PC-9 (cell line): ENCODE measurements at regions not wholly inside any gene's neighbourhood (a gene's known extent, or its start where the extent isn't known, plus 50 kb on each side); places are given as distances from the start of the nearest gene placed in this dataset.

Source experiments
- BruUV-seq: library from RNA; stranded (reverse); fragments of 400-500 nt; replicated peaks from 2 replicates; lab custom pipeline; 2021; lab: Mats Ljungman, UMichigan
- CTCF ChIA-PET: fragments of 300-600 bp; sonication (Branson Sonifier 250); formaldehyde crosslinking; loops from one replicate; lab custom pipeline; 2022; ENCODE audit warnings: antibody characterized with exemption; lab: Charles Lee
- POLR2A ChIA-PET: fragments of 300-600 bp; sonication (Branson Sonifier 250); formaldehyde crosslinking; loops from one replicate; lab custom pipeline; 2022; ENCODE audit warnings: antibody characterized with exemption; ENCODE audit not compliant: unreplicated experiment; lab: Charles Lee
- DNase-seq, 2 experiments: peaks; one replicate each; pipeline versions ENCODE4 v3.0.0 to v3.0.0-alpha.2; 2015 to 2022; ENCODE audit warnings: mixed read lengths in 1 of 2
- H2AFZ ChIP-seq: fragments of 200-600 bp; sonication (generic); 2 replicates; pipeline ENCODE4 v1.8.1; 2017; ENCODE audit warnings: antibody characterized with exemption
- H3F3A ChIP-seq: fragments of 200-600 bp; sonication (generic); 2 replicates; pipeline ENCODE4 v1.8.1; 2017; ENCODE audit warnings: antibody characterized with exemption, mild to moderate bottlenecking, low read depth; ENCODE audit not compliant: insufficient read depth
- H3K27ac ChIP-seq: fragments of 200-600 bp; sonication (generic); 2 replicates; pipeline ENCODE4 v1.6.1; 2016; ENCODE audit warnings: mixed run types
- H3K27me3 ChIP-seq: fragments of 200-600 bp; sonication (generic); 2 replicates; pipeline ENCODE4 v1.6.1; 2016; ENCODE audit warnings: low read depth, mixed run types; ENCODE audit not compliant: insufficient read depth
- H3K36me3 ChIP-seq: fragments of 200-600 bp; sonication (generic); 2 replicates; pipeline ENCODE4 v1.6.1; 2016; ENCODE audit warnings: low read depth, mixed run types
- H3K4me1 ChIP-seq: fragments of 200-600 bp; sonication (generic); replicated peaks from 2 replicates; pipeline ENCODE4 v1.6.1; 2016; ENCODE audit warnings: mixed run types; ENCODE audit not compliant: insufficient read depth
- H3K4me2 ChIP-seq: fragments of 200-600 bp; sonication (generic); 2 replicates; pipeline ENCODE4 v1.6.1; 2017; ENCODE audit warnings: mixed run types
- H3K4me3 ChIP-seq: fragments of 200-600 bp; sonication (generic); 2 replicates; pipeline ENCODE4 v1.6.1; 2016; ENCODE audit warnings: mixed run types
- H3K79me2 ChIP-seq: fragments of 200-600 bp; sonication (generic); 2 replicates; pipeline ENCODE4 v1.6.1; 2017; ENCODE audit warnings: low read depth, mixed run types
- H3K9me2 ChIP-seq: fragments of 200-600 bp; sonication (generic); 2 replicates; pipeline ENCODE4 v1.8.1; 2017; ENCODE audit warnings: mild to moderate bottlenecking; ENCODE audit not compliant: insufficient read depth
- H3K9me3 ChIP-seq: fragments of 200-600 bp; sonication (generic); 2 replicates; pipeline ENCODE4 v1.8.1; 2016; ENCODE audit warnings: low read depth; ENCODE audit not compliant: insufficient read depth
- H4K20me1 ChIP-seq: fragments of 200-600 bp; sonication (generic); 2 replicates; pipeline ENCODE4 v1.8.1; 2017; ENCODE audit not compliant: insufficient read depth
- EZH2 ChIP-seq: fragments of 200-600 bp; sonication (generic); IDR thresholded peaks from 2 replicates; pipeline ENCODE4 v1.8.0; 2017; ENCODE audit warnings: antibody characterized with exemption, low read depth
- intact Hi-C: fragments of 100-400 bp; cut with micrococcal nuclease; formaldehyde crosslinking; loops from one replicate; pipeline ENCODE4 v1.10.0; 2022; ENCODE audit not compliant: unreplicated experiment
- TF ChIP-seq, protein P1 (sequence below): fragments of 200-600 bp; sonication (generic); conservative IDR thresholded peaks from 2 replicates; pipeline ENCODE4 v1.6.1; 2017; ENCODE audit warnings: mixed run types, antibody characterized with exemption, mild to moderate bottlenecking, moderate library complexity

DNA sequence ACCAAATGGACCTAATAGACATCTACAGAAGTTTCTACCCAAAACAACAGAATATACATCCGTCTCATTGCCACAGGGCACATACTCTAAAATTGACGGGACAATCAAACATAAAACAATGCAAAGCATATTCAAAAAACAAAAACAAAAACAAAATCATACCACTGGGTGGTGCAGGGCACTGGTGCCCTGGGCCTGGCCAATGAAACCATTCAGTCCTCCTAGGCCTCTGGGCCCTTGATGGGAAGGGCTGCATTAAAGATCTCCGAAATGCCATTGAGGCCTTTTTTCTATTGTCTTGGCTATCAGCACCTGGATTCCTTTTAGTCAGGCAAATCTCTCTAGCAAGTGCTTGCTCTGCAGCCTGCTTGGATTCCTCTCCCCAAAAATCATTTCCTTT lies 213.9 kb upstream of the ZCCHC13 start:
- Histone ChIP-seq H3K27ac (no peak overlapping the region), H3K4me3 (no peak overlapping the region), H3K36me3 (no peaks in the 10 kb centered on the region), H3K9me3 (no peaks in the 10 kb centered on the region), H3K4me1 (no peaks in the 10 kb centered on the region), H3K9me2 (no peaks in the 10 kb centered on the region), H3K4me2 (no peak overlapping the region), H3K79me2 (no peaks in the 10 kb centered on the region), H2AFZ (no peak overlapping the region), H3K27me3 (no peaks in the 10 kb centered on the region), H4K20me1 (no peaks in the 10 kb centered on the region), H3F3A (no peaks in the 10 kb centered on the region)
- POLR2A ChIA-PET: no interaction called here
- intact Hi-C loops: no loop called here
- DNase-seq: no peak
- CTCF ChIA-PET: no interaction called here
- BruUV-seq: no TSS peak
- TF ChIP-seq EZH2: no peak

DNA sequence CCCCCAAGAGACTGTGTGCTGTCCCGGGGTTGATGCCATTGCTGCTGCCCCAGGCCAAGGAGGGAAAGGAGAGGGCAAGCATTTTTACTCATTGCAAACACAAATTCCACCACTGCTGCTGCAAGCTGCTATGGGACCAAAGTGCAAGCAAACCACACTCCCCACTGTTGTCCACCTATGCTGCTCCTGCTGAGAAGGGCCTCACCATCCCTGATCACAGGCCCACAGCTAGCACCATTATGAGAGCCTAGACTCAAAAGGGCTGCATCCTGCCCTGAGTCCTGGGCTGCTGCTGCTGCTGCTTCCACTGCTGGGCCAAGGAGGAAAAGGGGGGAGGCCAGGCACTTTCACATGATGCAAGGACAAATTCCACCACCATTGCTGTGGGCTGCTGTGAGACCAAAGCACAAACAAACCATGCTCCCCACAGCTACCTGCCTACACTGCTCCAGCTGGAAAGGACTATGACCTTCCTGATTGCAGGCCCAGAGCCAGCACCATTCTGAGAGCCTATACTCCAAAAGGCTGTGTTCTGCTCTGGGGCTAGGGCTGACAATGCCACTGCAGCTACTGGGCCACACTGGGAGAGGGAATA lies 218.2 kb upstream of the ZCCHC13 start:
- Histone ChIP-seq H2AFZ (no peak overlapping the region), H3K4me3 (no peak overlapping the region), H3K36me3 (no peaks in the 10 kb centered on the region), H4K20me1 (no peaks in the 10 kb centered on the region), H3K4me2 (no peak overlapping the region), H3K79me2 (no peaks in the 10 kb centered on the region), H3K9me3 (no peaks in the 10 kb centered on the region), H3K27me3 (no peaks in the 10 kb centered on the region), H3F3A (no peaks in the 10 kb centered on the region), H3K27ac (no peak overlapping the region), H3K9me2 (no peaks in the 10 kb centered on the region), H3K4me1 (no peaks in the 10 kb centered on the region)
- BruUV-seq: no TSS peak
- intact Hi-C loops: no loop called here
- POLR2A ChIA-PET: no interaction called here
- TF ChIP-seq, protein P1, sequence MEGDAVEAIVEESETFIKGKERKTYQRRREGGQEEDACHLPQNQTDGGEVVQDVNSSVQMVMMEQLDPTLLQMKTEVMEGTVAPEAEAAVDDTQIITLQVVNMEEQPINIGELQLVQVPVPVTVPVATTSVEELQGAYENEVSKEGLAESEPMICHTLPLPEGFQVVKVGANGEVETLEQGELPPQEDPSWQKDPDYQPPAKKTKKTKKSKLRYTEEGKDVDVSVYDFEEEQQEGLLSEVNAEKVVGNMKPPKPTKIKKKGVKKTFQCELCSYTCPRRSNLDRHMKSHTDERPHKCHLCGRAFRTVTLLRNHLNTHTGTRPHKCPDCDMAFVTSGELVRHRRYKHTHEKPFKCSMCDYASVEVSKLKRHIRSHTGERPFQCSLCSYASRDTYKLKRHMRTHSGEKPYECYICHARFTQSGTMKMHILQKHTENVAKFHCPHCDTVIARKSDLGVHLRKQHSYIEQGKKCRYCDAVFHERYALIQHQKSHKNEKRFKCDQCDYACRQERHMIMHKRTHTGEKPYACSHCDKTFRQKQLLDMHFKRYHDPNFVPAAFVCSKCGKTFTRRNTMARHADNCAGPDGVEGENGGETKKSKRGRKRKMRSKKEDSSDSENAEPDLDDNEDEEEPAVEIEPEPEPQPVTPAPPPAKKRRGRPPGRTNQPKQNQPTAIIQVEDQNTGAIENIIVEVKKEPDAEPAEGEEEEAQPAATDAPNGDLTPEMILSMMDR: no peak
- TF ChIP-seq EZH2: no peak
- CTCF ChIA-PET: no interaction called here
- no peak for DNase-seq

DNA sequence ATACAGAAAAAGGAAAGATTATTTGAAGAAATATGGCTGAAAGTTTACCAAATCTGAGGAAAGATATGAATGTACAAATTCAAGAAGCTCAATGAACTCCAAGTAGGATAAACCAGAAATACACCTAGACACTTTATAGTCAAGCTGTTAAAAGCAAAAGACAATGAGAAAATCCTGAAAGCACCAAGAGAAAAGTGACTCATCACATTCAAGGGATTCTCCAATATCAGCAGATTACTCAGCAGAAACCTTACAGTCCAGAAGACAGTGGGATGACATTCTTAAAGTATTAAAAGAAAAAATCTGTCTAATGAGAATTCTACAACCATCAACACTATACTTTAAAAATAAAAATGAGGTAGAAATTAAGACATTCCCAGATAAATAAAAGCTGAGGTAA lies 223.8 kb upstream of the ZCCHC13 start:
- intact Hi-C loops: no loop called here
- H3K4me1 ChIP-seq: no peaks in the 10 kb centered on the region
- H3K9me2 ChIP-seq: no peaks in the 10 kb centered on the region
- H3K27ac ChIP-seq: no peak overlapping the region
- H2AFZ ChIP-seq: no peak overlapping the region
- no TSS peak for BruUV-seq
- POLR2A ChIA-PET: no interaction called here
- no peak overlapping the region for H3K4me3 ChIP-seq
- no peaks in the 10 kb centered on the region for H4K20me1 ChIP-seq
- TF ChIP-seq EZH2: no peak
- TF ChIP-seq, protein P1: no peak
- no peaks in the 10 kb centered on the region for H3K79me2 ChIP-seq
- H3F3A ChIP-seq: no peaks in the 10 kb centered on the region; the same call in 1 of the 2 replicates
- H3K36me3 ChIP-seq: no peaks in the 10 kb centered on the region
- H3K27me3 ChIP-seq: no peaks in the 10 kb centered on the region
- H3K4me2 ChIP-seq: no peak overlapping the region
- CTCF ChIA-PET: no interaction called here
- peaks cover 4% of the 10 kb centered on the region; the same call in 1 of the 2 replicates for H3K9me3 ChIP-seq
- DNase-seq: no peak
